GM21526 (cell line): ENCODE measurements at regions not wholly inside any gene's neighbourhood (a gene's known extent, or its start where the extent isn't known, plus 50 kb on each side); places are given as distances from the start of the nearest gene placed in this dataset.

Experiments
- ATAC-seq: cut with Tn5 transposase; IDR thresholded peaks from one replicate; pipeline ENCODE4 v1.9.1; 2021; ENCODE audit warnings: moderate library complexity; ENCODE audit not compliant: unreplicated experiment, low FRiP score

DNA sequence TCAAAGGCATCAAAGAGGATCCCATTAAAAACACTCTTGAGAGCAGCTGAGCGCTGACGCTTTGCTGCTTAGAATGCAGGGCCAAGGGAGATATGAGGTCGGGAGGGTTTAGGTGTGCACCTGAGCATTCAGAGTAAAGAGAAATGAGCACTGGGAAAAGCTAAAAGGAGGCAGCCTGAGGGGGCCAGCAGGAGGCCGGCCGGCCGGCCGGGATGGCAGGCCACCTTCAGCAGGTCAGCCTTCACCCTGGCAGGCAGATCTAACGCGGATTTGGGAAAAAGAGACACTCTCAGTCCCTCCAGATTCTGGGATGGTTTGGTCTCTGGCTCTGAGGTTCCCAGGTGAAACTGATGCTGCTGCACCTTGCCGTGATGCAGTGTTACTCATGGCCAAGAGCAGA lies 393.5 kb downstream of the TRIML1 start:
- ATAC-seq = no peak

GRCh38 chr4:188534297-188534696 lies 395.1 kb downstream of the TRIML1 start:
- no peak for ATAC-seq

DNA sequence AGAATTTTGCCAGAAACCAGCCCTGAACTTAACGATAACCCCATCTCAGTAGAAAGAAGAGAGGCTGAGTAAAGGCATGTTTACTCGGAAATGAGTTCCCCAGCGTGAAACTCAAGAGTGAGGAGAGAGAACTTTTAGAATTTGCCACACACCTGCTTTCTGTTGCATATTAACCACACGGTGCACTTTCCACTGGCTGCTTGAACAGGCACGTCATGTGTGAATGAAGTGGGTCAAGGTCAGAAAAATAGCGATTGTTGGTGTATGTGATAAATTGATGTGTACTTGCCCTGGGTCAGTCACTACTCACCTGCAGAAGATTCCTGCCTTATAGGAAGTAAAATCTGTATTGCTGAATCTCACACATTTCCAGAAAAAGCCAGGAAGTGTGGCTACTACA lies 395.7 kb downstream of the TRIML1 start:
- ATAC-seq = no peak

- no peak for ATAC-seq
Observed at GRCh38 chr4:188536826-188537225, 397.6 kb downstream of the TRIML1 start.

DNA sequence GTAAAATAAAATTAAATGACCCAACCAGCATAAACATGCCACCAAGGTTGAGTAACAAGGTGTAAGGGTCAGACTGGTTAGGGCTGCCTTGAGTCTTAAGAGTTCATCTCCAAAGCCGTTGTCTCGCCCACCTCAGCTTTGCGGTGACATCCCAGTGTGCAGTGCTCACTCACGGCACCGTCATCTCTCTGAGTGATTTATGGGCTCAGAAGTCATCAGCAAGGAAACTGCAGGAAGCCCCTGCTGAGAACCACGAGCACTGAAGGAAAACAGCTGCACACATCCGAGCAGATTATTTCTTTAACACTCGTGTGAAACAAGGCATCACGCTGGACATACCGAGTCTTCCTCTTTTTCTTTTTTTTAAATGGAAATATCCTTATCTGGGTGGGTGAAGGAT lies 411.1 kb downstream of the TRIML1 start:
- ATAC-seq = no peak

GRCh38 chr4:188551156-188551555 lies 411.9 kb downstream of the TRIML1 start:
- ATAC-seq = no peak

- no peak for ATAC-seq
Observed at GRCh38 chr4:188552741-188553275, 413.6 kb downstream of the TRIML1 start.

GRCh38 chr4:188554413-188554812 lies 415.2 kb downstream of the TRIML1 start:
- no peak for ATAC-seq

- ATAC-seq = no peak
Observed at GRCh38 chr4:188573104-188573503, 433.9 kb downstream of the TRIML1 start.

DNA sequence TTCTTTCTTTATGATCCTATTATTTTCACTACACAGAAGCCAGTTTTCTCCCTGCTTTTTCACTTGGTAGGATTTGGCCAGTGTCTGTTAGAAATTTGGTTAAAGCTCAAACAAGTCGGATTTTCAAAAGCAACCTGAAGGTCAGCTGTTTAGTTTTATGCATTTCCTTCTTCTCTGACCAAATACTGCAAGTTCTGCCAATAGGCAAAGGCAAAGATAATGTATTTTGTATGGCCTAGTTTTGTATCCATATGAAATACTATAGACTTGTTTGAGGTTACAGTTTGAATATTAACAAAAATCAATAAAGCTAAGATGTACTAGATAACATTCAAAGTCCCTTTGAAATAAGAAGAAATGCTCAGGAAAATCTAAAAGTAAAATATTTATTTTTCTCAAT lies 439.4 kb downstream of the TRIML1 start:
- no peak for ATAC-seq

- ATAC-seq = no peak
Observed at GRCh38 chr4:188596021-188596420, 456.8 kb downstream of the TRIML1 start.

- no peak for ATAC-seq
Observed at GRCh38 chr4:188603646-188604045, 464.4 kb downstream of the TRIML1 start.

GRCh38 chr4:188606635-188607034 lies 467.4 kb downstream of the TRIML1 start:
- ATAC-seq = no peak

DNA sequence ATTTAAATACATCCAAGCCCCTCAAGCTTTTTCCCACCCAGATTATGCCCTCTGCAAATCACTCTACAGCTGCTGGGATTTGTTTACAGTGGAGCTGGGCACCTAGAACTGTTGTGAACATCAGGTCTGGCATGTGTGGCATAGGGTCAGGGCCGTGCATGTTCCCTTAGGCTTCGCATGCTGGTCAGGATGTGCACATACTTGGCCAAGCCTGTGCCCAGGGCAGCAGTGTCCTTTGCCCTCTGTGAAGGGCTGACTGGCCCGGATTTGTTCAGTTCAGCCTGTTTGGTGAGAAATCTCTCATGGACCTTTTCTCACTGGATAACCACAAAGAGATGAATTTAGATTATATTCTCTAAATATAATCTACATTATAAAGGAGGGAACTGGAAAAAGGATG lies 471.9 kb downstream of the TRIML1 start:
- ATAC-seq = no peak

DNA sequence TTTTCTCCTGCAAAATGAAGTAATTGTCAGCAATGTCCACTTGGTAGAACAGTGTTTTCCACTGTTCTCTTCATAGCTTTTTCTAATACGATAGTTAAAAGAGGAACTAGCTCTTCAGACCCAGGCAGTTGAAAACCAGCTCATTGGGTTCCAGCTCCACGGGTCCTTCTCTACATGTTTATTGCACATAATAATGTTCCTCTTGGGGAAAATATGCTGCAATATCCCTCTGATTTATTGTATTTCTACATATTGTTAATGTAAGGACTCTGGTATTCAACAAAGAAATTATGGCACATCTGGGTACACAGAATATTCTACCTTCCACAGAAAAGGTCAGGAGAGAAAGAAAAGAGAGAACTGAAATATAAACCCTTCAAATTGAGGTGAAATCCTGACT lies 473.4 kb downstream of the TRIML1 start:
- ATAC-seq = no peak

- no peak for ATAC-seq
Observed at GRCh38 chr4:188613976-188614375, 474.7 kb downstream of the TRIML1 start.

DNA sequence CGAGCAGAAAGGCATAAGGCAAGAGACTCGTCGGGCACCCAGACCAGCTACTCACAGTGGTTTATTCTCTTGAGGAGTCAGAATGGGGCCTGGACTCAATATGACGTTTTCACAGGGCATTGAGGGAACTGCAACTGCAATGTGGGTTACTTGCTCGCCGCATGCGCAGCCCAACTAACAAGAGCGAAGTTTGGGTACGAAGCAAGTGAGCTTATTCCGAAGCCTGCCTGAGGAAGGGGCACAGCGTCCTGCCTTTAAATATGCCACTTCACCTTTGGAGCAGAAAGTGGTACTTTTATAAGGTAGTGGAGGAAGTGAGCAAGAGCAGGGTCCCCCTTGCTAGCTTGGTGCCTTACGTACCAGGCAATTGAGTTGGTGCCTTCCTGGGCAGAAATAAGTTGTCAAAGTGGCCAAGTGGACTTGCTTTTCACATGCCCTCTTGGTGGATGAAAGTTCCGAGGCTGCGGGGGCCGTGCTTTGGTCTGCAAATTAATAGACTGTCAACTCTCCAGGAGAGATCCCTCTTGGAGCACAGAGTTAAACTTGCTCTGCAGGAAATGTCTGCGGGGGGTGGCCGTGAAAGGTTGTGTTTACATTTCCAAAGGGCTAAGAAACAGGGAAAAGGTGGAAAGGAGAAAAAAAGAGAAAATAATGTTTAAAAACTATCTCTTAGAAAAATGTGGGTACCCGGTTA lies 480.4 kb downstream of the TRIML1 start:
- ATAC-seq = no peak

DNA sequence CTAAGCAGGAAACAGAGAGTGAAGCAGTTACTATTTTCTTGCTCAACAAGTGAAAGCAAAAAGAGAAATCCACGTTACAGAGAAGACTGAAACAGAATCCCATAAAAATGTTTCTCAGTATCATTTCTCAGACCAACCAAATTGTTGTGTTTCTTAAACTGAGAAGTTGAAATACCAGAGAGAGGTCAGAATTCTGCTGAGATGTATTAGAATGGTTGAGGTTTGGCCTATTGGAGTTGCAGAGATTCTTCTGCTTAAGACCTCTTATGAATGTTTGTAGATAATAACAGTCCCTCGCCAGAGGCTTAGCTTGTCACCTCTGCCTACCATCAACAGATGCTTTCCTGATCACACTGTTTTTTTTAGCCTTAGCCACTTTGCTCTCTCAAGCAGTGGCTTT lies 481.4 kb downstream of the TRIML1 start:
- no peak for ATAC-seq

DNA sequence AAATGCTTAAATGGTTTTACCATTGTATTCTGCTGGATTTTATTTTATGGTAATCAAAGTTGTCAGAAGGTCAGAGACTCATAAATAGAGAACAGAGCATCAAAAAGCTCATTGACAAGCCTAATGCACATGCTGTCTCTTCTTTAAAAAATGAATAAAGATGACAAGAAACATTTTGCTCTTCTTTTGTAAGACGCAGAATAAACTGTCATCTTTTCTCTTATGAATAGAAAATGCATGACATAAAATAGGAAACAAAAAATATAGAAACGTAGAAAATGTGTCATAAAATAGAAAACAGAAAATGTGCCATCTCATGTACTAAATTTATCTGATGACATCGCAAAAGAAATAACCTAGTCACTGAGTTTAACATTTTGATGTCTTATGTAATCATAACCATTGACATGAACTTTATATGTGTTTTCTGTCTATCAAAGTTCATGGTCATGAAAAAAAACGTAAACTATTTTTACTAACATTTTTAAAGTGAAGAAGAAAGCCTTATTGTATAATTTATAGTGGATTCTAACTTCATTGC lies 484.1 kb downstream of the TRIML1 start:
- ATAC-seq = no peak

DNA sequence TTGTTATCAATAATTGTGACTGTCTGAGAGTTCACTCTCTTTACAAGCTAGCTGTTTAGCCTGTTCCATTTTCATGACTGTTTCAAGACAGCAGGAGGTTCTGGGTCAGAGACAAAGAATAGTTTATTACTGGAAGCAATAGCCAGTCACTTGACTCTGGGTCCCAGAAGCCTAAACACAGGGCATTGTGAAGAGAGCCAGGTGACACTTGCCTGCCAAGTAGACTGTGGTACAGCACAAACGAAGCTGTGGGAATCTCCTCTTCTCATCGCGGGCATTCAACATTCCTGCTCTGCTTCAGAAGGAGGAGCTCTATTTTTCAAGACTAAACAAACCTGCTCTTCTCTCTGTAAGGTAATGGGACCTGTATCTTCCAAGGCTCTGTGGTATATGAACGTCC lies 485.1 kb downstream of the TRIML1 start:
- ATAC-seq = no peak

- ATAC-seq = no peak
Observed at GRCh38 chr4:188627892-188628291, 488.7 kb downstream of the TRIML1 start.

GRCh38 chr4:188639479-188640100 lies 500.3 kb downstream of the TRIML1 start:
- no peak for ATAC-seq
